ENCODE measurements at regions not wholly inside any gene's neighbourhood (a gene's known extent, or its start where the extent isn't known, plus 50 kb on each side); places are given as distances from the start of the nearest gene placed in this dataset.

DNA sequence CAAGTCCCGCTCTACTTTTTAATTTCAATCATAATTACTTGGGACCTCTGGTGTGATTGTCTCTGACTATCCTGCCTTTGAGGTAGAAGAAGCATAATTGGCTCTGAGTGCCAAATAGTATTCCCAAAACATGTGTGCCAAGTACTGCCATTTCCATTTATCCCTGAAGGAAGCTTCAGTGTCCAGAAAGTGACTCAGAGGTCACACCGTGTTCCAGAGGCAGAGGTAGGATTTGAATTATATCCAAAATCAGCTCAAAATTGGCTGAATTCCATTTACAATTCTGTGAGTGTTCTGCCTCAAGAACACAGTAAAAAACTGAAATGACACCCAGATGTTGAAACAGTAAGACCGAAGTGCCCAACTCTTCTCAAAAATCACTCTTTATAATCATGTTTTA lies 255.3 kb downstream of the RSL24D1 start:
- H3K27ac ChIP-seq (replicated peaks): no peak overlapping the region
- no peaks in the 10 kb centered on the region for H3K27me3 ChIP-seq (ENCODE audit: insufficient read depth, poor library complexity, severe bottlenecking)
- no peak for DNase-seq (ENCODE audit: low read depth in 1 of 2, low spot score in 1 of 2)
- no peak overlapping the region for H3K4me3 ChIP-seq (replicated peaks; ENCODE audit: insufficient read depth, low read length)
- TF ChIP-seq POLR2AphosphoS5 (IDR thresholded peaks at IDR 0.05; ENCODE audit: low read depth): no peak
- TF ChIP-seq REST (IDR thresholded peaks at IDR 0.05; ENCODE audit: insufficient replicate concordance, low read depth): no peak
- no peak for TF ChIP-seq GABPA (IDR thresholded peaks at IDR 0.05; ENCODE audit: low read depth)
- TF ChIP-seq, protein P1, sequence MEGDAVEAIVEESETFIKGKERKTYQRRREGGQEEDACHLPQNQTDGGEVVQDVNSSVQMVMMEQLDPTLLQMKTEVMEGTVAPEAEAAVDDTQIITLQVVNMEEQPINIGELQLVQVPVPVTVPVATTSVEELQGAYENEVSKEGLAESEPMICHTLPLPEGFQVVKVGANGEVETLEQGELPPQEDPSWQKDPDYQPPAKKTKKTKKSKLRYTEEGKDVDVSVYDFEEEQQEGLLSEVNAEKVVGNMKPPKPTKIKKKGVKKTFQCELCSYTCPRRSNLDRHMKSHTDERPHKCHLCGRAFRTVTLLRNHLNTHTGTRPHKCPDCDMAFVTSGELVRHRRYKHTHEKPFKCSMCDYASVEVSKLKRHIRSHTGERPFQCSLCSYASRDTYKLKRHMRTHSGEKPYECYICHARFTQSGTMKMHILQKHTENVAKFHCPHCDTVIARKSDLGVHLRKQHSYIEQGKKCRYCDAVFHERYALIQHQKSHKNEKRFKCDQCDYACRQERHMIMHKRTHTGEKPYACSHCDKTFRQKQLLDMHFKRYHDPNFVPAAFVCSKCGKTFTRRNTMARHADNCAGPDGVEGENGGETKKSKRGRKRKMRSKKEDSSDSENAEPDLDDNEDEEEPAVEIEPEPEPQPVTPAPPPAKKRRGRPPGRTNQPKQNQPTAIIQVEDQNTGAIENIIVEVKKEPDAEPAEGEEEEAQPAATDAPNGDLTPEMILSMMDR (IDR thresholded peaks at IDR 0.05; ENCODE audit: insufficient read depth, low read length): no peak
- TF ChIP-seq SPI1 (IDR thresholded peaks at IDR 0.05; ENCODE audit: borderline replicate concordance, low read depth): no peak

DNA sequence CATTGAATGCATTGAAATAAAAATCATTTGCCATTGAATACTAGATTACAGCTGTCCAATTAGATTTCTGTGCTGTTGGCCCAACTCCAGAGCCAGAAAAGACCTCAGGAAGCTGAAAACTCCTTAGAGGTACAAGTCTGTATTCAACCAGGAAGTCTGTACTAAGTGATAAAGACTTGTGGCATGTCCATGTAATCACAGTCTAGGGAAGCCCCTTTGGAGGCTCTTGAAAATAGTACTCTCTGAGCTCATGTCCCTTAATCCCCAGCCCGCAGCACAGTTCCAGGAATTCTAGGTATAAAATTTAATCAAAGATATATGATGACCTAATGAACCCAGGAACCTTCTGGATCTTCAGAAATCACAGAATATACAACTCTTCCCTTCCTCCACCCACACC lies 279.4 kb downstream of the RSL24D1 start:
- no peak overlapping the region for H3K4me3 ChIP-seq (replicated peaks; ENCODE audit: insufficient read depth, low read length)
- TF ChIP-seq SPI1 (IDR thresholded peaks at IDR 0.05; ENCODE audit: borderline replicate concordance, low read depth) (no peak), GABPA (IDR thresholded peaks at IDR 0.05; ENCODE audit: low read depth) (no peak), POLR2AphosphoS5 (IDR thresholded peaks at IDR 0.05; ENCODE audit: low read depth) (no peak), REST (IDR thresholded peaks at IDR 0.05; ENCODE audit: insufficient replicate concordance, low read depth) (no peak)
- TF ChIP-seq, protein P1 (IDR thresholded peaks at IDR 0.05; ENCODE audit: insufficient read depth, low read length): no peak
- no peak overlapping the region for H3K27ac ChIP-seq (replicated peaks)
- no peaks in the 10 kb centered on the region for H3K27me3 ChIP-seq (ENCODE audit: insufficient read depth, poor library complexity, severe bottlenecking)
- DNase-seq (ENCODE audit: low read depth in 1 of 2, low spot score in 1 of 2): no peak

DNA sequence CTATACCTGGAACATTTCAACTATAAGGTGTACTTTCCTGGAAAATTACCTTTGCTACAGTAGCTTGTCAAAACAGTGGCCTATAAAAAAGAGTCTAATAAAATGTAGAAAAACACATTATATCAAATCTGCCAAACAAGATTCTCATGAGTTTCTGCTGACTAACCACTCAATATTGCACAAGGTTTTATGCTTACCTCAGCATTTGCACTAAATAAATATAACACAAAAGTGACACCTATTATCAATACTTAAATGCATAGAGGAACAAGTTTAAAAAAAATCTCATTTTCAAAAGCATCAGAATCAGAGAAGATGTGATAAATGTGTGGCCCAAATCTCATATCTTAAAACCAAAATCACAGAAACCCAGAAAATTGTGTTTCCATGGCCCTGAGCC lies 281.4 kb downstream of the RSL24D1 start:
- no peak for DNase-seq (ENCODE audit: low read depth in 1 of 2, low spot score in 1 of 2)
- TF ChIP-seq GABPA (IDR thresholded peaks at IDR 0.05; ENCODE audit: low read depth) (no peak), SPI1 (IDR thresholded peaks at IDR 0.05; ENCODE audit: borderline replicate concordance, low read depth) (no peak), REST (IDR thresholded peaks at IDR 0.05; ENCODE audit: insufficient replicate concordance, low read depth) (no peak), POLR2AphosphoS5 (IDR thresholded peaks at IDR 0.05; ENCODE audit: low read depth) (no peak)
- TF ChIP-seq, protein P1 (IDR thresholded peaks at IDR 0.05; ENCODE audit: insufficient read depth, low read length): no peak
- H3K27me3 ChIP-seq (ENCODE audit: insufficient read depth, poor library complexity, severe bottlenecking): no peaks in the 10 kb centered on the region

More for the DNA sequence above, 281.4 kb downstream of the RSL24D1 start:
- Histone ChIP-seq H3K4me3 (replicated peaks; ENCODE audit: insufficient read depth, low read length) (no peak overlapping the region), H3K27ac (replicated peaks) (no peak overlapping the region)

Data from HL-60 (cell line).